Progenitor cell of endocrine pancreas (in vitro differentiated cells): ENCODE measurements at regions not wholly inside any gene's neighbourhood (a gene's known extent, or its start where the extent isn't known, plus 50 kb on each side); places are given as distances from the start of the nearest gene placed in this dataset.

Experiments used
- DNase-seq: peaks from one replicate; pipeline ENCODE4 v3.0.0; 2021; ENCODE audit warnings: low spot score; ENCODE audit not compliant: unreplicated experiment
- H3K27ac Mint-ChIP-seq: 2 replicates; pipeline ENCODE4 v1.8.0; 2021; ENCODE audit warnings: mild to moderate bottlenecking, moderate library complexity, mixed read lengths
- H3K27me3 Mint-ChIP-seq: 2 replicates; pipeline ENCODE4 v1.8.0; 2021; ENCODE audit warnings: mixed read lengths
- H3K36me3 Mint-ChIP-seq: 2 replicates; pipeline ENCODE4 v1.8.0; 2022; ENCODE audit warnings: mixed read lengths; ENCODE audit not compliant: insufficient read depth
- H3K4me1 Mint-ChIP-seq: 2 replicates; pipeline ENCODE4 v1.8.0; 2021; ENCODE audit warnings: low read depth, mixed read lengths
- H3K4me3 Mint-ChIP-seq: 2 replicates; pipeline ENCODE4 v1.8.0; 2021; ENCODE audit warnings: low read depth, mild to moderate bottlenecking, moderate library complexity, mixed read lengths
- H3K9me3 Mint-ChIP-seq: 2 replicates; pipeline ENCODE4 v1.8.0; 2021; ENCODE audit warnings: low read depth, mixed read lengths
- CTCF ChIP-seq: fragments of 200-600 bp; sonication (generic); IDR thresholded peaks from one replicate; pipeline ENCODE4 v1.5.0; 2021; ENCODE audit warnings: antibody characterized with exemption, mild to moderate bottlenecking; ENCODE audit not compliant: unreplicated experiment

GRCh38 chr2:21856708-21857107 is 732.9 kb downstream of the TDRD15 start:
- Mint-ChIP-seq H3K27me3 (no peaks in the 10 kb centered on the region), H3K4me1 (no peaks in the 10 kb centered on the region), H3K27ac (no peak overlapping the region), H3K9me3 (peaks cover 4% of the 10 kb centered on the region), H3K4me3 (no peak overlapping the region), H3K36me3 (no peaks in the 10 kb centered on the region)
- TF ChIP-seq CTCF = no peak
- DNase-seq = no peak

GRCh38 chr2:21860907-21861306 is 737.1 kb downstream of the TDRD15 start:
- H3K27me3 Mint-ChIP-seq = no peaks in the 10 kb centered on the region
- H3K4me1 Mint-ChIP-seq = no peaks in the 10 kb centered on the region

GRCh38 chr2:21866316-21866715 is 742.5 kb downstream of the TDRD15 start:
- H3K4me1 Mint-ChIP-seq = no peaks in the 10 kb centered on the region
- TF ChIP-seq CTCF = no peak
- H3K27ac Mint-ChIP-seq = no peak overlapping the region
- H3K27me3 Mint-ChIP-seq = no peaks in the 10 kb centered on the region
- H3K4me3 Mint-ChIP-seq = no peak overlapping the region
- no peak for DNase-seq
- H3K9me3 Mint-ChIP-seq = no peaks in the 10 kb centered on the region
- no peaks in the 10 kb centered on the region for H3K36me3 Mint-ChIP-seq

More at GRCh38 chr2:21860907-21861306, 737.1 kb downstream of the TDRD15 start:
- no peak for TF ChIP-seq CTCF
- H3K9me3 Mint-ChIP-seq = peaks cover 4% of the 10 kb centered on the region
- no peaks in the 10 kb centered on the region for H3K36me3 Mint-ChIP-seq
- H3K27ac Mint-ChIP-seq = no peak overlapping the region
- DNase-seq = no peak
- H3K4me3 Mint-ChIP-seq = no peak overlapping the region

GRCh38 chr2:21887881-21888280 is 764.1 kb downstream of the TDRD15 start:
- TF ChIP-seq CTCF = no peak
- Mint-ChIP-seq H3K4me3 (no peak overlapping the region), H3K27me3 (peaks cover 3% of the 10 kb centered on the region), H3K9me3 (no peaks in the 10 kb centered on the region), H3K4me1 (no peaks in the 10 kb centered on the region), H3K36me3 (no peaks in the 10 kb centered on the region), H3K27ac (no peak overlapping the region)
- no peak for DNase-seq

- Mint-ChIP-seq H3K27ac (no peak overlapping the region), H3K27me3 (peaks cover under 1% of the 10 kb centered on the region), H3K4me3 (no peak overlapping the region), H3K36me3 (no peaks in the 10 kb centered on the region), H3K4me1 (no peaks in the 10 kb centered on the region), H3K9me3 (no peaks in the 10 kb centered on the region)
- no peak for DNase-seq
- no peak for TF ChIP-seq CTCF
Measured at GRCh38 chr2:21890041-21890440, 766.3 kb downstream of the TDRD15 start.
